ENCODE measurements at regions not wholly inside any gene's neighbourhood (a gene's known extent, or its start where the extent isn't known, plus 50 kb on each side); places are given as distances from the start of the nearest gene placed in this dataset.

- Histone ChIP-seq H3K27ac (no peak overlapping the region), H3K27me3 (no peaks in the 10 kb centered on the region), H3K36me3 (no peaks in the 10 kb centered on the region), H3K9me3 (no peaks in the 10 kb centered on the region), H3K4me3 (replicated peaks in 1 of 3) (no peak overlapping the region), H3K4me1 (no peaks in the 10 kb centered on the region)
- 62 to 79% methylated on average over 6 of the region's 6 CpGs for WGBS, 2 donors
- no peak for TF ChIP-seq POLR2A (IDR thresholded peaks at IDR 0.05)
- TF ChIP-seq CTCF (IDR thresholded peaks at IDR 0.05) = no peak
- DNase-seq = no peak
- intact Hi-C loops (cut with DNase I) = no loop called here
Measured at GRCh38 chr2:219851169-219851568, 223.7 kb downstream of the SLC4A3 start.

- Histone ChIP-seq H3K4me3 (replicated peaks in 1 of 3) (no peak overlapping the region), H3K36me3 (no peaks in the 10 kb centered on the region), H3K27ac (no peak overlapping the region), H3K27me3 (no peaks in the 10 kb centered on the region), H3K4me1 (peaks cover 0 to 4% of the 10 kb centered on the region in 2 donors), H3K9me3 (no peaks in the 10 kb centered on the region)
- intact Hi-C loops (cut with DNase I) = no loop called here
- peak; percentile 9 to 41 for DNase-seq
- WGBS, 2 donors = 34 to 40% methylated on average over 21 to 22 of the region's 22 CpGs
- TF ChIP-seq CTCF (IDR thresholded peaks at IDR 0.05) (no peak), POLR2A (IDR thresholded peaks at IDR 0.05) (no peak)
Measured at GRCh38 chr2:219851801-219852481, 224.5 kb downstream of the SLC4A3 start.

GRCh38 chr2:219852626-219853025, 225.2 kb downstream of the SLC4A3 start:
- Histone ChIP-seq H3K27me3 (no peaks in the 10 kb centered on the region), H3K36me3 (no peaks in the 10 kb centered on the region), H3K27ac (no peak overlapping the region), H3K4me3 (replicated peaks in 1 of 3) (no peak overlapping the region), H3K9me3 (no peaks in the 10 kb centered on the region), H3K4me1 (peaks cover 0 to 7% of the 10 kb centered on the region in 2 donors)
- 68% methylated on average over 12 of the region's 12 CpGs for WGBS, 2 donors
- DNase-seq = no peak
- intact Hi-C loops (cut with DNase I) = no loop called here
- TF ChIP-seq POLR2A (IDR thresholded peaks at IDR 0.05) (no peak), CTCF (IDR thresholded peaks at IDR 0.05) (no peak)

- no peaks in the 10 kb centered on the region for H3K27me3 ChIP-seq
- peak; percentile 29 to 45 for DNase-seq
- 26 to 40% methylated on average over 3 of the region's 3 CpGs for WGBS, 2 donors
- no peak for TF ChIP-seq CTCF (IDR thresholded peaks at IDR 0.05)
- TF ChIP-seq POLR2A (IDR thresholded peaks at IDR 0.05) = no peak
- H3K27ac ChIP-seq = no peak overlapping the region
- H3K4me3 ChIP-seq (replicated peaks in 1 of 3) = no peak overlapping the region
- H3K36me3 ChIP-seq = no peaks in the 10 kb centered on the region
- intact Hi-C loops (cut with DNase I) = no loop called here
- H3K4me1 ChIP-seq = peaks cover 0 to 7% of the 10 kb centered on the region in 2 donors
- no peaks in the 10 kb centered on the region for H3K9me3 ChIP-seq
Measured at GRCh38 chr2:219856602-219857001, 229.2 kb downstream of the SLC4A3 start.

GRCh38 chr2:219857751-219858150, 230.3 kb downstream of the SLC4A3 start:
- no peak for DNase-seq
- H3K27ac ChIP-seq = no peak overlapping the region
- WGBS, 2 donors = 76 to 80% methylated on average over 4 of the region's 4 CpGs
- intact Hi-C loops (cut with DNase I) = no loop called here
- no peaks in the 10 kb centered on the region for H3K9me3 ChIP-seq
- TF ChIP-seq CTCF (IDR thresholded peaks at IDR 0.05) (no peak), POLR2A (IDR thresholded peaks at IDR 0.05) (no peak)
- no peaks in the 10 kb centered on the region for H3K27me3 ChIP-seq
- peaks cover 0 to 7% of the 10 kb centered on the region in 2 donors for H3K4me1 ChIP-seq
- no peaks in the 10 kb centered on the region for H3K36me3 ChIP-seq
- H3K4me3 ChIP-seq (replicated peaks in 1 of 3) = no peak overlapping the region

Data from thyroid gland (tissue), 4 donors.